Panc1 (cell line): ENCODE measurements at regions not wholly inside any gene's neighbourhood (a gene's known extent, or its start where the extent isn't known, plus 50 kb on each side); places are given as distances from the start of the nearest gene placed in this dataset.
A peak's percentile ranks its signal among the peaks of the same experiment; 100 is the strongest.

ENCODE experiments used
- ATAC-seq: fragments of 200-7000 bp; cut with Tn5 transposase; 2 replicates; pipeline ENCODE4 v1.9.1; 2020; ENCODE audit warnings: mild to moderate bottlenecking, moderate library complexity
- BruUV-seq: library from RNA; stranded (reverse); fragments of 400-500 nt; replicated peaks from 2 replicates; lab custom pipeline; 2021; lab: Mats Ljungman, UMichigan
- CTCF ChIA-PET: fragments of 300-600 bp; sonication (Branson Sonifier 250); formaldehyde crosslinking; loops from one replicate; lab custom pipeline; 2022; ENCODE audit warnings: antibody characterized with exemption; lab: Charles Lee
- POLR2A ChIA-PET: fragments of 300-600 bp; sonication (Branson Sonifier 250); formaldehyde crosslinking; loops from one replicate; lab custom pipeline; 2022; ENCODE audit warnings: antibody characterized with exemption; lab: Charles Lee
- DNase-seq: peaks from one replicate; pipeline ENCODE4 v3.0.0-alpha.2; 2010; ENCODE audit warnings: low read depth, low spot score
- H3K27ac ChIP-seq: 2 replicates; pipeline ENCODE4 v1.5.1; 2011; ENCODE audit warnings: mild to moderate bottlenecking, low read length, inconsistent platforms
- H3K27me3 ChIP-seq: fragments of 200-500 bp; sonication (Bioruptor generic); 2 replicates; pipeline ENCODE4 v1.6.0; 2014; ENCODE audit warnings: low read length, inconsistent platforms; ENCODE audit not compliant: control insufficient read depth, insufficient read depth
- H3K36me3 ChIP-seq: fragments of 200-500 bp; sonication (Bioruptor generic); 2 replicates; pipeline ENCODE4 v1.5.1; 2014; ENCODE audit warnings: inconsistent platforms, mild to moderate bottlenecking, low read length, moderate library complexity; ENCODE audit not compliant: control insufficient read depth, insufficient read depth
- H3K4me1 ChIP-seq: 2 replicates; pipeline ENCODE4 v1.5.1; 2011; ENCODE audit warnings: inconsistent platforms, mild to moderate bottlenecking, low read length, moderate library complexity; ENCODE audit not compliant: control insufficient read depth, insufficient read depth
- H3K4me3 ChIP-seq, 2 experiments: 2 replicates each; pipeline ENCODE4 v1.5.1; 2011 to 2012; ENCODE audit warnings: low read depth in 2 of 2, low read length in 2 of 2, mild to moderate bottlenecking in 2 of 2, inconsistent platforms in 1 of 2, moderate library complexity in 1 of 2
- H3K9me3 ChIP-seq: fragments of 200-500 bp; sonication (Bioruptor generic); 2 replicates; pipeline ENCODE4 v1.5.1; 2014; ENCODE audit warnings: low read depth, mild to moderate bottlenecking, inconsistent platforms, low read length, moderate library complexity; ENCODE audit not compliant: control insufficient read depth, insufficient read depth
- CTCF ChIP-seq: fragments of 450-650 bp; IDR thresholded peaks from 2 replicates; pipeline ENCODE4 v1.5.1; 2017; ENCODE audit warnings: mild to moderate bottlenecking
- POLR2AphosphoS5 ChIP-seq: IDR thresholded peaks from 2 replicates; pipeline ENCODE4 v1.6.1; 2012; ENCODE audit warnings: mild to moderate bottlenecking, low read depth, low read length, moderate library complexity
- REST ChIP-seq, 2 experiments: IDR thresholded peaks; 2 replicates each; pipeline ENCODE4 v1.6.1; 2011 to 2012; ENCODE audit warnings: low read depth in 2 of 2, control low read depth in 1 of 2, low read length in 1 of 2, mild to moderate bottlenecking in 1 of 2, moderate library complexity in 1 of 2; ENCODE audit not compliant: insufficient read depth in 1 of 2
- SIN3A ChIP-seq: IDR thresholded peaks from 2 replicates; pipeline ENCODE4 v1.6.1; 2012; ENCODE audit warnings: low read depth, mild to moderate bottlenecking, low read length, moderate library complexity, borderline replicate concordance; ENCODE audit not compliant: insufficient read depth
- TCF7L2 ChIP-seq: IDR thresholded peaks from 2 replicates; pipeline ENCODE4 v1.6.1; 2011; ENCODE audit warnings: mild to moderate bottlenecking, low read depth, low read length, inconsistent platforms
- in situ Hi-C: cut with HindIII; loops from 2 replicates; pipeline ENCODE4 v1.10.0; 2016; ENCODE audit warnings: low sequenced_read_pairs, low pct_unique_long_range_greater_than_20kb
- intact Hi-C: fragments of 100-400 bp; cut with micrococcal nuclease; formaldehyde crosslinking; loops from one replicate; pipeline ENCODE4 v1.10.0; 2022; ENCODE audit not compliant: unreplicated experiment

- intact Hi-C loops (no loop called here), in situ Hi-C loops (no loop called here)
- Histone ChIP-seq H3K9me3 (no peaks in the 10 kb centered on the region), H3K4me1 (no peaks in the 10 kb centered on the region), H3K4me3 (no peak overlapping the region), H3K27ac (no peak overlapping the region), H3K27me3 (no peaks in the 10 kb centered on the region), H3K36me3 (no peaks in the 10 kb centered on the region)
- no TSS peak for BruUV-seq
- no peak for ATAC-seq
- DNase-seq, result no peak
- TF ChIP-seq CTCF, result 0 out of 2 replicates have a peak, but pooled peaks have one; percentile 4
- no peak for TF ChIP-seq POLR2AphosphoS5
- TF ChIP-seq TCF7L2, result no peak
- no peak for TF ChIP-seq SIN3A
- CTCF ChIA-PET, result no interaction called here
- POLR2A ChIA-PET, result no interaction called here
Measured at GRCh38 chr9:108270051-108270450, 585.7 kb downstream of the ACTL7B start.

- BruUV-seq, result no TSS peak
- H3K4me1 ChIP-seq, result no peaks in the 10 kb centered on the region
- POLR2A ChIA-PET, result no interaction called here
- TF ChIP-seq SIN3A (no peak), TCF7L2 (no peak), REST (IDR thresholded peaks at IDR 0.05; ENCODE audit: insufficient read depth in 1 of 2, low read depth in 2 of 2, low read length in 1 of 2) (no peak), POLR2AphosphoS5 (no peak), CTCF (no peak)
- H3K4me3 ChIP-seq, result no peak overlapping the region
- intact Hi-C loops, result no loop called here
- no peak overlapping the region for H3K27ac ChIP-seq
- no peaks in the 10 kb centered on the region for H3K36me3 ChIP-seq
- H3K27me3 ChIP-seq, result no peaks in the 10 kb centered on the region
- CTCF ChIA-PET, result no interaction called here
- no peaks in the 10 kb centered on the region for H3K9me3 ChIP-seq
- no peak for DNase-seq
- no peak for ATAC-seq
- in situ Hi-C loops, result no loop called here
Measured at GRCh38 chr9:108269371-108269770, 586.4 kb downstream of the ACTL7B start.
